NCI-H1417 (cell line): ENCODE measurements at regions not wholly inside any gene's neighbourhood (a gene's known extent, or its start where the extent isn't known, plus 50 kb on each side); places are given as distances from the start of the nearest gene placed in this dataset.
A peak's percentile ranks its signal among the peaks of the same experiment; 100 is the strongest.
"Not testable (repeated sequence)": the region's sequence is repeated elsewhere in the genome, so short reads cannot be mapped to it uniquely, and the experiment has no call there.

Experiments
- DNase-seq, 3 experiments: peaks; one replicate each; lab custom pipeline; 2025; lab: John Stamatoyannopoulos, UW

DNA sequence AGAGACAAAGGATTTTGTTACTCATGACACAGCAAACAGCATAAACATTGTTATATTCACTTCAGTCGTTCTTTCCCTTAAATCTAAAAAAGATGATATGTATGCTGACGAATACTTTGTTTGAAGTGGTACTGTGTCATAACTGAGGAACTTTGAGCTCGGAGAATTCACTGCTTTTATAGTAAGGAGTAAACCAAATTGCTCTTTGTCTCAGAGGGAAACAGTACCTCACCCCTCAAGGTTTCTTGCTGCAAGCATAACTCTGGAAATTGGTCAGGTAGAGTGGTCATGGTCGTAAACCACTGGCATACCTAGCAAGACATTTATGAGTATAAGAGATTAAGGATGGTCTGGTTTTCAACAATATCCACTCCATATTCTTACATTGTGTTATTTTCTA, 160.2 kb upstream of the OR4E1 start:
- DNase-seq, result no peak

DNA sequence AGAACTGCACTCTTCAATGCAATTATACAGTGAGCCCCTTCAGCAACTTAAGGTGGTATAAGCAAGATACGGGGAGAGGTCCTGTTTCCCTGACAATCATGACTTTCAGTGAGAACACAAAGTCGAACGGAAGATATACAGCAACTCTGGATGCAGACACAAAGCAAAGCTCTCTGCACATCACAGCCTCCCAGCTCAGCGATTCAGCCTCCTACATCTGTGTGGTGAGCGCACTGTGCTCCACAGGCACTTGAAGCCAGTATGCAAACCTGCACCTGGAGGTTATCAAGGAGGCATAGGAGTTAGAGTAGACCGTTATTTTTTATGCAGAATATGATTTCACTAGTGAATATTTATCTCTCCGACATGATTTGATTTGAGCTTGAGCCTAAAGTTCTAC, 152.2 kb upstream of the OR4E1 start:
- DNase-seq, result no peak

DNA sequence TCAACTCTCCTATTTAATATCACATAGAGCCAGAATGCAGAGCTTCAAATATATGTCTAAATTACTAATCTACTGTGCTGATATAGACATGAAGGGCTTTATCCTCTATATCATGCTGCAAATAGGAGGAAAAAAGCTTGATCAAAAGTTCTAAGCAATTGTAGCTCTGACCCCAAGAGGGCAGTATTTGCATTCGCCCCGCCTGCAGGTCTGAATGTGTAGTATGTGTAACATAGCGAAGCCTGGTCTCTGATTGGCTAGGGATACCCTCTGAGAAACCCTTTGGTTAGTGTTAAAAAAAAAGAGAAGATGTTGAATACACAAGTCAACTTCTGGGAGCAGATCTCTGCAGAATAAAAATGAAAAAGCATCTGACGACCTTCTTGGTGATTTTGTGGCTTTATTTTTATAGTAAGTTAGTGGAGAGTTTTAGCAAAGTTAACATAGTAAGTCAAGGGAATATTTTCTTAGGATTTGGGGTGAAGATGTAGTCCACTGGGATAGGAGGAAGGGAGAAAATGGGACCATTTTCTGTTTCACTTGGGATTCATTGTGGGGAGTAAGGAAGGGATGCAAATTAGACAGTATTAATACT, 151.6 kb upstream of the OR4E1 start:
- peak in 1 of 3 experiments; percentile 12 for DNase-seq

DNA sequence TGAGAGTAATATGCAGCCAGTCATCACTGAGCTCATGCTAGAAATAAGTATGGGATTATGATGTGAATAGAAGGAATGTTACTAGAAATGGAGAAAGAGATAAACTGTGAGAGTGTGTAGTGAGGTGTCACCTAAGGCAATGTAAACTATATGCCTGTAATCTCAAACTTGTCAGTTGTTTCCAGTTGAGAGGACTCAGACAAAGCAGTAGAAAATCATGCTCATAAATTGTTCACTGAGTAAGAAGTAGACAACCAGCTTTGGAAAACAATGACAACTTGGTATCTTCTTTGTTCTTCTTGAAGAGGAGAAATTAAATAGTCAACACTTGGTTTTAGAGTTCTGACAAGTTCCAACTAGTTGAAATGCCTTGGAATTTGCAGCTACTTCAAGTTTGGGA, 148.5 kb upstream of the OR4E1 start:
- no peak for DNase-seq

DNA sequence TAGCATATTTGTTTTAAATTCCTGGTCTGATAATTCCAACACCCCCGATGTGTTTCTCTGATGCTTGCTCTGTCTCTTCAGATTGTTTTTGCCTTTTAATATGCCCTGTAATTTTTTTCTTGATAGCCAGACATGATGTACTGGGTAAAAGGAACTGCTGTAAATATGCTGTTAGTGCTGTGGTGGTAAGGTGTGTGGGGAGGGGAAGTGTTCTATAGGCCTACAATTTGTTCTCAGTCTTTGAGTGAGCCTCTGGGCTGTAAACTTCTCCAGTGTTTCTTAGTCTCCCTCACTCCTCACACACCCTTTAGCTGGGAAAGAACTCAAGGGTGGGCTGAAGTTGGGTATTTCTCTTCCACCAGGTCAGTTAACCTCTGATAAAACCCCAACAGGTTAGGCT, 147.0 kb upstream of the OR4E1 start:
- DNase-seq, result no peak

DNA sequence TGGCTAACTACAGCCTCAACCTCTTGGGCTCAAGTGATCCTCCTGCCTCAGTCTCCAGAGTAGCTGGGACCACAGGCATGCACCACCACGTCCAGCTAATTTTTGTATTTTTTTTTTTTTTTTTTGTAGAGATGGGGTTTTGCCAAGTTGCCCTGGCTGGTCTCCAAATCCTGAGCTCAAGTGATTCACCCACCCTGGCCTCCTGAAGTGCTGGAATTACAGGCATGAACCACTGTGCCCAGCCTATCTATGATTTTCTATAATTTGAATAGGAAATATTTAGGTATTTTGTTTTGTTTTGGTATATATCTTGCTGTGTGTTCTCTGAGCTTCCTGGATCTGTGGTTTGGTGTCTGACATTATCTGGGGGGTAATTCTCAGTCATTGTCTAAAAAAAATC, 146.3 kb upstream of the OR4E1 start:
- DNase-seq, result not testable (repeated sequence)

DNA sequence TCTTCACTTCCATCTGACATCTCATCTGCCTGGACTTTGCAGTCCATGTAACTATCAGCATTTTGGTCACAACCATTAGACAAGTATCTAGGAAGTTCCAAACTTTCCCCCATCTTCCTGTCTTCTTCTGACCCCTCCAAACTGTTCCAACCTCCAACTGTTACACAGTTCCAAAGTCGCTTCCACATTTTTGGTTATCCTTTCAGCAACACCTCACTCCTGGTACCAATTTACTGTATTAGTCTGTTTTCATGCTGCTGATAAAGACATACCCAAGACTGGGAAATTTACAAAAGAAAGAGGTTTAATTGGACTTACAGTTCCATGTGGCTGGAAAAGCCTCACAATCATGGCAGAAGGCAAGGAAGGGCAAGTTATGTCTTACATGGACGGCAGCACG, 143.4 kb upstream of the OR4E1 start:
- DNase-seq, result not testable (repeated sequence)

DNA sequence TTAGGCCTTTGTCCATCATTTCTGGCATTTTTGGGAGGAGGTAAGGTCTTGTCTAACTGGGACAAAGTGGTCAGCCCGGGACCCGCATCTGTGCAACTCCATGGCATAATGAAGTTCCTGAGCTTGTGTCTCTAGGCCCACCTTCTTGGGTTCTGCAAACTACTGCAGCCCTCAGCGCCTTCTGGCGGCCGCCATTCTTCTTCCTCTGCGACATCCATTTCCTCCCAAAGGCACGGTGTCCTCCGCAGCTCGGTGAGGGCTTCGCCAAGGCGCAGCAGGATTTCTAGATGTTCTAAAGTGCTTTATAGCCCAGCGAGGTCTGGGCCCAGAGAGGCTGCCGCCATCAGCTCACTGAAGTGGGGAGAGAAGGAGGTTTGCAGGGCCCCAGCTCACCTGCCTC, 134.4 kb upstream of the OR4E1 start:
- DNase-seq, result no peak

DNA sequence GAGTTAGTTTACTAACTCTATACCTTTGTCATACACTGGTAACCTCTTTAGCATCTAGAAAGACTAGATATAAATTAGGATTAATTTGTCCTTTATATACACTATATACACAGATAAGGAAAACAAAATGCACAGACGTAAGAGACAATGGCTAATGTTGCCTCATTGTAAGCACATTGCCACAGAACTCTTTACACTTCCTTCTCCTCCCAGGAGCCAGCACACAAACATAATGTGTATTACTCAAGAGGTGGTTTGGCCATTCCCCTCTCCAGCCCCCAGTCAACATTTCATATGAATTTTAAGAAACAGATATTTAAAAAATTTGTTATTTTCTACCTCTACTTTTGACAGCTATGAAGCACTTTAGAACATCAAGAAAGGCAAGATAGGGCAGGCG, 131.4 kb upstream of the OR4E1 start:
- DNase-seq, result no peak

DNA sequence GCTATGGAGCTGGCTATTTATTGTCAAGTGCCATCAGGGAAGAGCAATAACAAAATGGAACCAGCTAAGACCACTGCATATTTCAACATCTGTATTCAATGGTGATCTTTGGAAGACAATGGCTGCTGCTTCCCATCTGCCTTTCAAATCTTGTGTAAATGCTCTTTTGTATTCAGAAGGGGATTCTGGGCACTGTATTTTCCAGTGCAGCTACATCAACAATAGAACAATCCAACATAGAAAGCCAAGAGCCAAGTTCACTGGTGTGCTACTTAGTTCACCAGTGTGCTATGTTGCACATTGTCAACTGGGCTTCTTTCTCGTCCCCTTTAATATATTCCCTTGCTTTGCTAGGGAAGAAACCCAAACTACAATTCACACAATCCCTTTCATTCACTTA, 128.8 kb upstream of the OR4E1 start:
- DNase-seq, result no peak

DNA sequence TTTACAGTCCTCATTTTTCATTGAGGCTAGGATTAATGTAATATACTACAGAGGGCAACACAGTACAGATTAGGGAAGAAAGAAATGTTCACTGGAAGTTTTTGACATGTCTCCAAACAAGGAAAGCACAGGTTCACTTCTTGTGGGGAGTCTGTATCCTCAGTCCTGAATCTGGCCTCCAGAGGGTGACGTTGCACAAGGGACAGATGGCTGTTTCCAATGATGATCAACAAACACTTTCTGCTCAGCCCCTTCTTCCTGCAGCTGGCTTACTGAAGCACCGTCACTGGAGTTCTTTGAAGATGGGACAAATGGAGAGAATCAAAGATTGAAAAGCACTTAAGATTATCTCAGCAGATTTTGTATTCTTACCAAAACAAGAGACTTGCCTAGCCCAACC, 123.3 kb upstream of the OR4E1 start:
- no peak for DNase-seq

DNA sequence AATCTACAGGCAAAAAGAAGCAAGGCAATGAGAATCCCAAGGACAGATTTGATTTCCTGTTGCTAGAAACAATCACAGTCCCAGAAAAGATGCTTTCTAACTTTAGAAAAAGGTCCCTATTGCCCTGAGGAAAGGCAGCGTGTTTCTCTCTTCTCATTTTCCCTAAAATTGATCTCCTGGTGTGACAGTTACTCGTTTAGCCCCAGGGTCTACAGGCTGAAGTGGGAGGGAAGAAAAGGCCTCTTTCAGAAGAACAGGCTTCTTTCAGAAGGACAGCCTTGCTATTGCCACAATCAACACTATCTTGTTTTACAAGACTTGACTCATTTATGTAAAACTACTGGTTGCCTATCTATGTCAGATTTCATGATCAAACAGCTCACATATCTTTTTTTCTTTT, 121.8 kb upstream of the OR4E1 start:
- DNase-seq, result no peak

DNA sequence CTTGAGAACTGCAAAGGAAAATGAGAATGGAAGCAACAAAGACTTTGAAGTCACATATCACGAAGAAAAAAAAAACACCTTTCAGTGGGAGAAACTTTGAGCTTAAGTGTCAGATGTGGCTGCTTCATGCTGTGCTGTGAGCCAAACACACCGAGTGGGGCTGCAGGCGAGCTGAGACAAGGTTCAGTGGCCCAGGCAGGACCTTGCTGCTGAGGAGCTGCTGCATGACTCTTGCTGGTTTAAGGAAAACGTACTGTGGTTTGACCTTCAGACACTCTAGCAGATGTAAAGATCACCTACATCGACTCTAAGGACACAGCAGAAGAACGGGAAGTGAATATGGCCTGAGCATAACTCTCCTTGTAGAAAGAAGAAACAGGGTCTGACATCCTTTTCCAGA, 118.1 kb upstream of the OR4E1 start:
- no peak for DNase-seq

DNA sequence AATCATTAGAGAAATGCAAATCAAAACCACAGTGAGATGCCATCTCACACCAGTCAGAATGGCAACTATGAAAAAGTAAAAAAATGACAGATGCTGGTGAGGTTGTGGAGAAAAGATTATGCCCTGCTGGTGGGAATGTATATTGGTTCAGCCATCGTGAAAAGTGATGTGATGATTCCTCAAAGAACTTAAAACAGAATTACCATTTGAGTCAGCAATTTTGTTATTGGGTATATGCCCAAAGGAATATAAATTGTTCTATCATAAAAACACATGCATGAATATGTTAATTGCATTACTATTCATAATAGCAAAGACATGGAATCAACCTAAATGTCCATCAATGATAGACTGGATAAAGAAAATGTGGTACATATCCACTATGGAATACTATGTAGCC, 115.1 kb upstream of the OR4E1 start:
- DNase-seq, result not testable (repeated sequence)

DNA sequence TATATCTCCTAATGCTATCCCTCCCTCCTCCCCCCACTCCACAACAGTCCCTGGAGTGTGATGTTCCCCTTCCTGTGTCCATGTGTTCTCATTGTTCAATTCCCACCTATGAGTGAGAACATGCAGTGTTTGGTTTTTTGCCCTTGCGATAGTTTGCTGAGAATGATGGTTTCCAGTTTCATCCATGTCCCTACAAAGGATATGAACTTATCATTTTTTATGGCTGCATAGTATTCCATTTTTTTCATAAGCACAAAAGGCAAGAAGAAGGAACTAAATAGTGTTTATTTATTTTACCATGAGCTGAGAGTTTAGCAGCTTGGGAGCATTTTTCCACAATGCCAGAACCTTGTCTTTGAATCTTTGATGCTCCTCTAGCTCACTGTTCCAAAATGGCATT, 113.6 kb upstream of the OR4E1 start:
- DNase-seq, result not testable (repeated sequence)

DNA sequence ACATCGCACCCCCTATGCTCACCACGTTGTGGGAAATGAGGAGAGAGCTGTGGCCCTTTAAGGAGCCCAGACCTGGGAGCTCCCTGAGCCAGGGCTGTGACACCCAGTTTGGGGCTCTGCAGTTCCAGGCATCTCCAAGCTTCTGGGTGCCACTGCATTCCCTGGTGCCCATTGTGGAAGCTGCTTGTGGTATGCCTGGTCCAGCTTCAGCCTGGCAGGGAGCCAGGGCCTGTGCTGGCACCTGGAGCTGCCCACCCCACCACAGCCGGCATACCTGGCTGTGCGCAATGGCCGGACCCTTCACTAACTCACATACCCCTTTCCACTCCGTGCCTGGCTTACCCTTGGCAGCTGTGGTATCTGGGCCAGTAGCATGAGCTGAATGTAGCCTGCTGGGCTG, 107.9 kb upstream of the OR4E1 start:
- no peak for DNase-seq

DNA sequence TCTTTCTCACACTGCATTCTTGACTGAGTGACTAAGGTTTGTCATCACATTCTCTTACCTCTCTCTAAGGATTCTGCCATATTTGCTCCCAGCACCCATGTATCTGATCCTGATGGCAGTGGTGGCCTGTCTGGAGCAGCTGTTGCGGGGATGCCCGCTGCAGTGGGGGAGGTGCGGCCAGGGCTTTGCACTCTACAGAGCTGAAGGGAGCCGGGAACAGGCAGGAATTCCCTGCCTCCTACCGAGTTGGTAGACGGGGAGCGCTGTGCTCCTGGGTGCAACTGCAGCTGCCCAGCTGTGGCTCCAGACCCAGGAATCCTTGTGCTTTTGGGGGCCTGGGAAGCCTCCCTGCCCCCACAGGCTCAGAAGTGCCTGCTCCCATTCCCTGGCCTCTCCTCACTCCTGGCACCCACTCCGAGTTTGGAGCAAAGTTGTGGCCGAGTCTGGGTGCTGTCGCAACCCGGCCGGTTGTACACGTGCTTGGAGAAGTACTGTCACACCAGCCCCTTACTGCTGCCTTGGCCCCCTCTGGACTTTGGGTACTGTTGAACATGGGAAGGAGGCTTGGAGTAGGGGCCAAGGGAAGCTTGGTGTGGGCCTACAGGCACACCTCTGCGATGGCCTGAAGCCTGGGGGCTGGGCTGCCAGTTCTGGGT, 106.9 kb upstream of the OR4E1 start:
- no peak for DNase-seq

DNA sequence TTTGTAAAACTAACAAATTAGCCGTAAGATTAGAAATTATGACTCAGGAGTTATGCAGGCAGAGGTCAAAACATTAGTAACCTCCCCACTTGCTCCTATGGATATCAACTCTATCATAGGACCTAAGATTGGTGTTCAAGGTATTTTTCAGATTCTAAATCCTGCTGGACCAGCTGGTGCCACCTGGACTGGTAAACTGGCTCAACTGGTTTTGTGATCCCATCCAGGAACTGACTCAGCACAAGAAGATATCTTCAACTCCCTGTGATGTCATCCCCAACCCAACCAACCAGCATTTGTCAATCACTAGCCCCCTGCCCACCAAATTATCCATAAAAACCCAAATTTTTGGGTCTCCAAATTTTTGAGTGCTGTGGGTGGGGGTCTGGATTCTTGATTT, 98.1 kb upstream of the OR4E1 start:
- DNase-seq, result no peak

DNA sequence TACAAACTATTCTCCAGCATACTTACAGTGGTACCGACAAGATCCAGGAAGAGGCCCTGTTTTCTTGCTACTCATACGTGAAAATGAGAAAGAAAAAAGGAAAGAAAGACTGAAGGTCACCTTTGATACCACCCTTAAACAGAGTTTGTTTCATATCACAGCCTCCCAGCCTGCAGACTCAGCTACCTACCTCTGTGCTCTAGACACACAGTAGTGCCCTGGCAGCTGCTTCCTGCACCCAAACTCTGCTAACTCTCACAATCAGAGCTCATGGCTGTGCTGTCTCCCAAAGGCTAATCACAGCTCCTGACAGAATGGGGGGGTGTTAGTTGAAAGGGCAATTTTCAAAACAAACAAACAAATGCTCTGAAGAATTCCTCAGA, 95.2 kb upstream of the OR4E1 start:
- no peak for DNase-seq

DNA sequence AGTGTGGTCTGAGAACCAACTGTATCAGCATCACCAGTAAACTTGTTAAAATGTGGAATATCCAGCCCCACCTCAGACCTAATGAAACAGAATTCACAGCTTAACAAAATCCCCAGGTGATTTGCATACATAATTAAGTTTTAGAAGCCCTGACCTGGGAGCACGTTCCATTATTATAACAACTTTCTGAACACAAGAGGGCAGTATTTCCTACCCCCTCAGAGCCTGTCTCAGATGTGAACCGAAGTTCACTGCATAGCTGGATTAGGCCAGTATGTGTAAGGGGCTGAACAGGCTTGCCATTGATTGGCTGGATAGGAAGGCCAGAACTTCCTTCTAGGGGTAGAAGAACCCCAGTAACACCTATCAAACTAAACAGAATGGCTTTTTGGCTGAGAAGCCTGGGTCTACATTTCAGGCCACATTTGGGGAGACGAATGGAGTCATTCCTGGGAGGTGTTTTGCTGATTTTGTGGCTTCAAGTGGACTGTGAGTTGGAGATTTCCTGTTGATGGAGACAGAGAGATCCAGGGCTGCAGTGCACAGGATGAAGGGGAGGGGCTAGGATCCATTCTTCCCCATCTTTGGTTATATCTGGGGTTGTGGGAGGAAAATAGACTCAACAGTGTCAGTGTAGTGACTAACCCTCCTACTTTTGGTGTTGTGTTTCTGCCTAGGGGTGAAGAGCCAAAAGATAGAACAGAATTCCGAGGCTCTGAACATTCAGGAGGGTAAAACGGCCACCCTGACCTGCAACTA, 94.7 kb upstream of the OR4E1 start:
- peak in 2 of 3 experiments; percentile 7 to 23 for DNase-seq

DNA sequence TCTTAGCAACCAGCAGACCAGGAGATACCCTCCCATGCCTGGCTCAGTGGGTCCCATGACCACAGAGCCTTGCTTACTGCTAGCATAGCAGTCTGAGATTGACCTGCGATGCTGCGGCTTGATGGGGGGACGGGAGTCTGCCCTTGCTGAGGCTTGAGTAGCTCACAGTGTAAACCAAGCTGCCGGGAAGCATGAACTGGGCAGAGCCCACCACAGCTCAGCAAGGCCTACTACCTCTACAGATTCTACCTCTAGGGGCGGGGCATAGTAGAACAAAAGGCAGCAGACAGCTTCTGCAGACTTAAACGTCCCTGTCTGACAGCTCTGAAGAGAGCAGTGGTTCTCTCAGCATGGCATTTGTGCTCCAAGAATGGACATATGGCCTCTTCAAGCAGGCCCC, 86.7 kb upstream of the OR4E1 start:
- DNase-seq, result not testable (repeated sequence)

DNA sequence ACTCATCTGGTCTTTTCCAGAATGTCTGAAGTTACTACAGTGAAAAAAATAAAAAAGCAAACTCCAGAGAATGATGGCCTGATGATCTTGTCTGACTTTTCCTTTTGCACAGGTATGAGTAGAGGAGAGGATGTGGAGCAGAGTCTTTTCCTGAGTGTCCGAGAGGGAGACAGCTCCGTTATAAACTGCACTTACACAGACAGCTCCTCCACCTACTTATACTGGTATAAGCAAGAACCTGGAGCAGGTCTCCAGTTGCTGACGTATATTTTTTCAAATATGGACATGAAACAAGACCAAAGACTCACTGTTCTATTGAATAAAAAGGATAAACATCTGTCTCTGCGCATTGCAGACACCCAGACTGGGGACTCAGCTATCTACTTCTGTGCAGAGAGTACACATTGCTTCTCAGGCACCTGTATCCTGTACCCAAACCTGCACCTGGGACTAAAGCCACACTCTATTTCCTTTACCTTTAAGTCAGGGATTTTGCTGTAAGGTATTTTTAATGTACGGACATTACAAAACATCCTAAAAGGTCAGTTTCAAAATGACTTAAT, 75.8 kb upstream of the OR4E1 start:
- no peak for DNase-seq

DNA sequence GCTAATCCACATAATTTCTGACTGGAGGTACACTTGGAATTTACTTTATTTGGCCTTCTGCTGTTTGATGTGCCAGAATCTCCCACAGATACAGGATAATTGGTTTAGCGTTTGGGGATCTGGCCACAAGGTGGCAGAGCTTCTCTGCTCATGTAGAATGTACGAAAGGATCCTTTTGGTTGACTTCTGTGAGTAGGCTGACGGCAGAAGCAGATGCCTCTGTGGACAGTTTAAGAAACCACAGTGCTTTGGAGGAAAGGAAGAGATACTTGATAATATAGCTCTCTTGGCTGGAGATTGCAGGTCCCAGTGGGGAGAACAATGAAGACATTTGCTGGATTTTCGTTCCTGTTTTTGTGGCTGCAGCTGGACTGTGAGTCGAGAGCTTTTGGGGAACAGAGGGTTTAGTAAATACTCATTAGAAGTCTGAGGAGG, 75.3 kb upstream of the OR4E1 start:
- peak; percentile 2 to 45 (median 36) for DNase-seq
